Peyer's patch (tissue), 4 donors: ENCODE measurements at regions not wholly inside any gene's neighbourhood (a gene's known extent, or its start where the extent isn't known, plus 50 kb on each side); places are given as distances from the start of the nearest gene placed in this dataset.
"Not testable (repeated sequence)": the region's sequence is repeated elsewhere in the genome, so short reads cannot be mapped to it uniquely, and the experiment has no call there.

Experiments
- DNase-seq, 3 donors: peaks; one replicate each; pipeline ENCODE4 v3.0.0-alpha.2; 2017 to 2019
- H3K27ac ChIP-seq, 4 donors: fragments of 200-600 bp; sonication (generic); one replicate each; pipeline ENCODE4 v1.5.1; 2016 to 2019
- H3K27me3 ChIP-seq, 2 donors: fragments of 200-600 bp; sonication (generic); one replicate each; pipeline ENCODE4 v1.5.1; 2019
- H3K36me3 ChIP-seq, 3 donors: fragments of 200-600 bp; sonication (generic); one replicate each; pipeline ENCODE4 v1.5.1; 2016 to 2019
- H3K4me1 ChIP-seq, 4 donors: fragments of 200-600 bp; sonication (generic); one replicate each; pipeline ENCODE4 v1.5.1; 2016 to 2019
- H3K4me3 ChIP-seq, 4 donors: fragments of 200-600 bp; sonication (generic); 1 replicate in 3 of 4; 2 replicates in 1 of 4; pipeline ENCODE4 v1.5.1; 2016 to 2019; ENCODE audit warnings: mild to moderate bottlenecking in 1 of 4
- H3K9me3 ChIP-seq, 4 donors: fragments of 200-600 bp; sonication (generic); one replicate each; pipeline ENCODE4 v1.5.1; 2016 to 2019; ENCODE audit warnings: mild to moderate bottlenecking in 1 of 4
- CTCF ChIP-seq, 6 experiments: fragments of 450-650 bp in 4 of 6; fragments of 200-600 bp in 2 of 6; sonication (generic) in 1 of 6; IDR thresholded peaks; one replicate each; pipeline ENCODE4 v1.5.1; 2017 to 2019; ENCODE audit warnings: antibody characterized with exemption in 6 of 6, mild to moderate bottlenecking in 3 of 6, moderate library complexity in 1 of 6
- POLR2A ChIP-seq, 2 donors: fragments of 450-650 bp; IDR thresholded peaks; one replicate each; pipeline ENCODE4 v1.5.1; 2017; ENCODE audit warnings: antibody characterized with exemption in 2 of 2, mild to moderate bottlenecking in 2 of 2, moderate library complexity in 2 of 2

- TF ChIP-seq CTCF (IDR thresholded peaks at IDR 0.05) (no peak), POLR2A (IDR thresholded peaks at IDR 0.05) (no peak)
- Histone ChIP-seq H3K36me3 (no peaks in the 10 kb centered on the region), H3K27me3 (no peaks in the 10 kb centered on the region), H3K4me1 (no peaks in the 10 kb centered on the region), H3K9me3 (no peaks in the 10 kb centered on the region), H3K4me3 (no peak overlapping the region), H3K27ac (no peak overlapping the region)
- no peak for DNase-seq
Measured at GRCh38 chr5:106985174-106985573, 685.6 kb downstream of the EFNA5 start.

- H3K27ac ChIP-seq, H3K9me3 ChIP-seq, H3K4me3 ChIP-seq, DNase-seq, H3K27me3 ChIP-seq, H3K4me1 ChIP-seq, H3K36me3 ChIP-seq: not testable (repeated sequence)
Measured at GRCh38 chr5:106979178-106979577, 691.6 kb downstream of the EFNA5 start.

GRCh38 chr5:106978582-106979165 lies 692.1 kb downstream of the EFNA5 start:
- H3K27me3 ChIP-seq, H3K9me3 ChIP-seq, DNase-seq, H3K4me1 ChIP-seq, H3K4me3 ChIP-seq, H3K36me3 ChIP-seq, H3K27ac ChIP-seq: not testable (repeated sequence)

GRCh38 chr5:106976363-106976762 lies 694.4 kb downstream of the EFNA5 start:
- no peaks in the 10 kb centered on the region for H3K4me1 ChIP-seq
- TF ChIP-seq CTCF (IDR thresholded peaks at IDR 0.05) = no peak
- no peak for TF ChIP-seq POLR2A (IDR thresholded peaks at IDR 0.05)
- H3K4me3 ChIP-seq = no peak overlapping the region
- H3K27ac ChIP-seq = no peak overlapping the region
- no peaks in the 10 kb centered on the region for H3K36me3 ChIP-seq
- no peaks in the 10 kb centered on the region for H3K27me3 ChIP-seq
- no peak for DNase-seq
- H3K9me3 ChIP-seq = no peaks in the 10 kb centered on the region

GRCh38 chr5:106974272-106974671 lies 696.5 kb downstream of the EFNA5 start:
- no peaks in the 10 kb centered on the region for H3K36me3 ChIP-seq
- DNase-seq = no peak
- H3K9me3 ChIP-seq = no peaks in the 10 kb centered on the region
- no peaks in the 10 kb centered on the region for H3K4me1 ChIP-seq
- TF ChIP-seq POLR2A (IDR thresholded peaks at IDR 0.05) (no peak), CTCF (IDR thresholded peaks at IDR 0.05) (no peak)
- H3K27ac ChIP-seq = no peak overlapping the region
- no peak overlapping the region for H3K4me3 ChIP-seq
- H3K27me3 ChIP-seq = no peaks in the 10 kb centered on the region

GRCh38 chr5:106966686-106967315 lies 703.9 kb downstream of the EFNA5 start:
- DNase-seq = no peak
- H3K4me3 ChIP-seq = no peak overlapping the region
- no peak for TF ChIP-seq CTCF (IDR thresholded peaks at IDR 0.05)
- no peak for TF ChIP-seq POLR2A (IDR thresholded peaks at IDR 0.05)
- H3K9me3 ChIP-seq = no peaks in the 10 kb centered on the region
- H3K36me3 ChIP-seq = no peaks in the 10 kb centered on the region
- no peaks in the 10 kb centered on the region for H3K4me1 ChIP-seq
- no peaks in the 10 kb centered on the region for H3K27me3 ChIP-seq
- H3K27ac ChIP-seq = no peak overlapping the region

- no peak overlapping the region for H3K27ac ChIP-seq
- TF ChIP-seq CTCF (IDR thresholded peaks at IDR 0.05) (no peak), POLR2A (IDR thresholded peaks at IDR 0.05) (no peak)
- no peak overlapping the region for H3K4me3 ChIP-seq
- H3K4me1 ChIP-seq = no peaks in the 10 kb centered on the region
- no peaks in the 10 kb centered on the region for H3K9me3 ChIP-seq
- no peaks in the 10 kb centered on the region for H3K27me3 ChIP-seq
- no peak for DNase-seq
- no peaks in the 10 kb centered on the region for H3K36me3 ChIP-seq
Measured at GRCh38 chr5:106964132-106964531, 706.6 kb downstream of the EFNA5 start.
